ENCODE measurements at regions not wholly inside any gene's neighbourhood (a gene's known extent, or its start where the extent isn't known, plus 50 kb on each side); places are given as distances from the start of the nearest gene placed in this dataset.

DNA sequence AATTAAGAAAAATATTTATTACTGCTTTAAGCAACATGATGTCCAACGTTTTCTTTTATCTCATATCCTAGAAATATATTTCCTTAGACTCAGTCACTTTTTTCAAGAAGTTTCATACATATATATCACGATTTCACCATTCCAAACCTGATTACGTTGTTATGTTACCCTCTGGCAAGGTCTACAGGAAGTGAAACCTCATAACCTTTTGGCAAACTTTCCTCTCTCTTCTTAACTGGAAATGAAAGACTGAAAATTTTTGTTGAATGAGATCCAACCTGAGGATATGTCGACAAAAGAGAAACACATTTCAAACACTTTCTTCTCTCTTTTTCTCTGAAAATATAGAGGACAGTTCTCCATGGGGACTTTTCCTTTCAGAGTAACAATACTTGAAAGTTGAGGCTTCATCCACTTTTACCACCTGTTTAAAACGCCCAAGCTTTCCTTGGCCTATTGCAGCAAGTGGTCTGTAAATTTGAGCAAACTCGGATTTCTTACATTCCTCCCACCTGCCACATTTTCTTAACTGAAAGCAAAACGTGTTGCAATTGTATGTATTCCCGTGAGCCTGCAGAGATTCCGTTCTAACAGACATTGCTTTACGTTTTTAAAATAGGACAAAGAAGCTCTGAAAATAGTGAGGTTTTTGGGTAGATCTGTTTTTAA lies 298.1 kb downstream of the CETN3 start:
- TF ChIP-seq CTCF (IDR thresholded peaks at IDR 0.05) = no peak
- TF ChIP-seq POLR2AphosphoS5 (IDR thresholded peaks at IDR 0.05) = no peak
- TF ChIP-seq EP300 (IDR thresholded peaks at IDR 0.05) = no peak
